ENCODE measurements at regions not wholly inside any gene's neighbourhood (a gene's known extent, or its start where the extent isn't known, plus 50 kb on each side); places are given as distances from the start of the nearest gene placed in this dataset.

DNA sequence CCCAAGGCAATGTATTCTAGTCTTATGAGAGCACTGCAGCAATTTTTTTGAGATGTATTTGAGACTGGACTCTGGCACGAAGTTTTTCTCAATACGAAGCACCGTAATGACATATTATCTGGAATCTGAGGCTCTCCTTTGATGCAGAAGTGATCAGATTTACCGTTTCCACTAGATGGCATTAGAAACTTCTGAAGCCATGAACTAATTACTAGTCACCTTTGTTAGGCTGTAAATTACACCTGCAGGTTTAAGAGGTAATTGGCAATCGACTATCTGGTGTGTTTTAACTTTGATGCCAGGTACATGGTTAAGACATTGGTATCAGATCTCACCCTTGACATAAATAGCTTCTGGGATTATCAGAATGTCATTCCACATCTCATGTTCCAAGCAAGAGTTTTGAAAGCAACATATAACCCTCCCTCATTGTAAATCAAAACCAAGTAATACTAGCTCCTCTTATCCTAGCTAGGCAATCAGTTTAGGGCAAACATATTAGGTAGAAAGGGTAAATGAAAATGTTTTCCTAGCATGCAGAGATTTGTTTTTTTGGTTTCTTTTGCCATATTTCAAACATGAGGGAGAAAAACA, 254.6 kb upstream of the SPRED2 start:
- Histone ChIP-seq H3K4me3 (no peak overlapping the region), H3K27ac (no peak overlapping the region), H3K4me1 (no peaks in the 10 kb centered on the region), H3K36me3 (no peaks in the 10 kb centered on the region), H3K9me3 (no peaks in the 10 kb centered on the region), H3K27me3 (peaks cover 7% of the 10 kb centered on the region)
- intact Hi-C loops (cut with DNase I; ENCODE audit: low total_unique reads), result no loop called here
- TF ChIP-seq POLR2AphosphoS5 (IDR thresholded peaks at IDR 0.05), result no peak
- no peak for TF ChIP-seq POLR2A (IDR thresholded peaks at IDR 0.05)
- TF ChIP-seq, protein P1, sequence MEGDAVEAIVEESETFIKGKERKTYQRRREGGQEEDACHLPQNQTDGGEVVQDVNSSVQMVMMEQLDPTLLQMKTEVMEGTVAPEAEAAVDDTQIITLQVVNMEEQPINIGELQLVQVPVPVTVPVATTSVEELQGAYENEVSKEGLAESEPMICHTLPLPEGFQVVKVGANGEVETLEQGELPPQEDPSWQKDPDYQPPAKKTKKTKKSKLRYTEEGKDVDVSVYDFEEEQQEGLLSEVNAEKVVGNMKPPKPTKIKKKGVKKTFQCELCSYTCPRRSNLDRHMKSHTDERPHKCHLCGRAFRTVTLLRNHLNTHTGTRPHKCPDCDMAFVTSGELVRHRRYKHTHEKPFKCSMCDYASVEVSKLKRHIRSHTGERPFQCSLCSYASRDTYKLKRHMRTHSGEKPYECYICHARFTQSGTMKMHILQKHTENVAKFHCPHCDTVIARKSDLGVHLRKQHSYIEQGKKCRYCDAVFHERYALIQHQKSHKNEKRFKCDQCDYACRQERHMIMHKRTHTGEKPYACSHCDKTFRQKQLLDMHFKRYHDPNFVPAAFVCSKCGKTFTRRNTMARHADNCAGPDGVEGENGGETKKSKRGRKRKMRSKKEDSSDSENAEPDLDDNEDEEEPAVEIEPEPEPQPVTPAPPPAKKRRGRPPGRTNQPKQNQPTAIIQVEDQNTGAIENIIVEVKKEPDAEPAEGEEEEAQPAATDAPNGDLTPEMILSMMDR (IDR thresholded peaks at IDR 0.05), result no peak
- no peak for TF ChIP-seq EP300 (IDR thresholded peaks at IDR 0.05; ENCODE audit: low read depth)
- DNase-seq, result no peak
- in situ Hi-C loops (cut with MboI; ENCODE audit: low pct_ligation_motif_present in 1 of 4, low pct_unique_long_range_greater_than_20kb in 1 of 4, low sequenced_read_pairs in 3 of 4), result no loop called here
- WGBS, 2 donors (ENCODE audit: low coverage in 1 of 2), result 64 to 89% methylated on average over 3 to 5 of the region's 5 CpGs

DNA sequence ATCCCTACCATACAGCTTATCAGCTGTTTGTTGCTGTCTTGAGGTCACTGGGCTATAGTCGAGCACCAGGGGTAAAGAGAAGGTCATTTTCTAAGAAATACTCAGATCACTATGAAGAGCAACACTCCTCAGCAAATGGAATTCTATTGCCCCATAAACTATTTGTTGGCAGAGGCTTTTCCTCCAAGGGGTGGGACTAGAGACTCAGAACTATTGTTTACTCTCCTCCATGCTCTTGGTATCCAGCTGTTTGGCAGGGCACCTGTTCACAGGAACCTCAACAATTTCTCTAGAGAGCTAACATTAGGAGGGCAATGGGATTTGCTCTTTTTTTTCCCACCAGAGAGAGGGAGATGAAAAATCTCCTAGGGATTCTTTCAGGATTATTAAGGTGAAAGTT, 249.1 kb upstream of the SPRED2 start:
- Histone ChIP-seq H3K4me1 (no peaks in the 10 kb centered on the region), H3K27ac (no peak overlapping the region), H3K4me3 (no peak overlapping the region), H3K36me3 (no peaks in the 10 kb centered on the region), H3K27me3 (no peaks in the 10 kb centered on the region), H3K9me3 (no peaks in the 10 kb centered on the region)
- DNase-seq, result no peak
- WGBS, 2 donors (ENCODE audit: low coverage in 1 of 2), result 48 to 50% methylated on average over 1 of the region's 1 CpG
- TF ChIP-seq POLR2AphosphoS5 (IDR thresholded peaks at IDR 0.05), result no peak
- no peak for TF ChIP-seq EP300 (IDR thresholded peaks at IDR 0.05; ENCODE audit: low read depth)
- TF ChIP-seq POLR2A (IDR thresholded peaks at IDR 0.05), result no peak
- TF ChIP-seq, protein P1 (IDR thresholded peaks at IDR 0.05), result no peak
- intact Hi-C loops (cut with DNase I; ENCODE audit: low total_unique reads) (no loop called here), in situ Hi-C loops (cut with MboI; ENCODE audit: low pct_ligation_motif_present in 1 of 4, low pct_unique_long_range_greater_than_20kb in 1 of 4, low sequenced_read_pairs in 3 of 4) (no loop called here)

DNA sequence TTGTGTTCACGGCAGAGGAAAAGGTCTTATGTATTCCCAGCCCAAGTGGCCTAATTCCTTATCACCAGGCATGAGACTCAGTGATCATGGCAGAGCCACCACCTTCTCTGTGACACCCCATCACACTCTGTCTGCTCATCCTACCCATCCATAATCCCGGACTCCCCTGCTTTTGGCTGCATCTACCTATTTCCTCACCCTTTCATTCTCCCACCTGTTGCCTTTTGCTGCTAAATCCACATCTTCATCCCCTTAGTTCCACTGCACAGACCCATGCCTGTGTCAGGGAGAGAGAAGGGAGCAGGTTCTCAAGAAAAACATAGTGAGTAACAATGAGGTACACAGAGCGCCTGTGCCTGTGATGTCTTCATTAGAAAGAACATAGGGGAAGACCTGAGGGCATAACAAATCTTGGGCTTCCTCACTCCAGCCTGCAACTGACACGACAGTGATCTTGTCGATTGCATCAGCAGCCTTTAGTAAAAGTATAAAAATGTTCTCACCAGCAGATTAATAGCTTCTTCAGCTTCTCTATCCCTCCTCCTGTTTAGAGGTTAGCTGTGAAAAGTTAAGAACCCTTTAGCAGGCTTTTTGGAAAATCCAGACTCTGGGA, 246.5 kb upstream of the SPRED2 start:
- 84 to 96% methylated on average over 4 to 5 of the region's 5 CpGs for WGBS, 2 donors (ENCODE audit: low coverage in 1 of 2)
- in situ Hi-C loops (cut with MboI; ENCODE audit: low pct_ligation_motif_present in 1 of 4, low pct_unique_long_range_greater_than_20kb in 1 of 4, low sequenced_read_pairs in 3 of 4), result no loop called here
- Histone ChIP-seq H3K4me3 (no peak overlapping the region), H3K4me1 (no peaks in the 10 kb centered on the region), H3K36me3 (no peaks in the 10 kb centered on the region), H3K9me3 (peaks cover 0 to 6% of the 10 kb centered on the region in 2 donors), H3K27ac (no peak overlapping the region), H3K27me3 (no peaks in the 10 kb centered on the region)
- no peak for DNase-seq
- TF ChIP-seq, protein P1 (IDR thresholded peaks at IDR 0.05), result no peak
- no peak for TF ChIP-seq EP300 (IDR thresholded peaks at IDR 0.05; ENCODE audit: low read depth)
- no peak for TF ChIP-seq POLR2A (IDR thresholded peaks at IDR 0.05)
- intact Hi-C loops (cut with DNase I; ENCODE audit: low total_unique reads), result no loop called here

DNA sequence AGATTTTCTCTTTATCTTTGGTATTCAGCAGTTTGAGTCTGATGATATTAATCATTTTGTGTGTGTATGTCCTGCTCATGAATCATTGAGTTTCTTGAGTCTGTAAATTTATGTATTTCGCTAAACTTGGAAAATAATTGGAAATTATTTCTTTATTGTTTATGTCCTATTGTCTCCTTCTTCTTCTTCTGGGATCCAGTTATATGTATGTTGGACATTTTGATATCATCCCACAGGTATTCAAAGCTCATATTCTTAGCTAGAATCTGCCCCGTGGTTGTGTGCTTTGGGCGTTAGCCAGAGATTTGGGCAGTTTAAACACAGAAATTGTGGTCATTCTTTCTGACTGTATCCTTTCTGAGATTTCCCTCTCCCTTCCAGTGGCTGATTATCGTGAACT, 243.0 kb upstream of the SPRED2 start:
- DNase-seq, result no peak
- H3K4me1 ChIP-seq, result no peaks in the 10 kb centered on the region
- H3K4me3 ChIP-seq, result no peak overlapping the region
- WGBS, 2 donors (ENCODE audit: low coverage in 1 of 2), result 76 to 82% methylated on average over 4 of the region's 4 CpGs
- no peak overlapping the region for H3K27ac ChIP-seq
- H3K36me3 ChIP-seq, result no peaks in the 10 kb centered on the region
- H3K27me3 ChIP-seq, result no peaks in the 10 kb centered on the region
- in situ Hi-C loops (cut with MboI; ENCODE audit: low pct_ligation_motif_present in 1 of 4, low pct_unique_long_range_greater_than_20kb in 1 of 4, low sequenced_read_pairs in 3 of 4) (no loop called here), intact Hi-C loops (cut with DNase I; ENCODE audit: low total_unique reads) (no loop called here)
- TF ChIP-seq POLR2AphosphoS5 (IDR thresholded peaks at IDR 0.05) (no peak), EP300 (IDR thresholded peaks at IDR 0.05; ENCODE audit: low read depth) (no peak), POLR2A (IDR thresholded peaks at IDR 0.05) (no peak)
- TF ChIP-seq, protein P1 (IDR thresholded peaks at IDR 0.05), result no peak
- H3K9me3 ChIP-seq, result peaks cover 0 to 6% of the 10 kb centered on the region in 2 donors
